ENCODE measurements at regions not wholly inside any gene's neighbourhood (a gene's known extent, or its start where the extent isn't known, plus 50 kb on each side); places are given as distances from the start of the nearest gene placed in this dataset.

- no peak overlapping the region for H3K27ac ChIP-seq (ENCODE audit: low read depth, low read length)
- no peak overlapping the region for H3K9ac ChIP-seq (ENCODE audit: low read depth in 1 of 2, low read length in 2 of 2)
- no peaks in the 10 kb centered on the region for H3K9me3 ChIP-seq (ENCODE audit: control insufficient read depth in 1 of 2, low read length in 2 of 2)
- H3K36me3 ChIP-seq (ENCODE audit: control insufficient read depth in 1 of 2, insufficient read depth in 2 of 2, low read length in 2 of 2): no peaks in the 10 kb centered on the region
- H3K4me1 ChIP-seq (ENCODE audit: control insufficient read depth in 1 of 2, insufficient read depth in 2 of 2, low read length in 2 of 2): no peaks in the 10 kb centered on the region
- H3K27me3 ChIP-seq (ENCODE audit: control insufficient read depth in 1 of 2, insufficient read depth in 2 of 2, low read length in 2 of 2): no peaks in the 10 kb centered on the region
- no peak overlapping the region for H3K4me3 ChIP-seq (ENCODE audit: low read depth in 1 of 2, low read length in 2 of 2)
These were observed 84.1 kb downstream of the SEC61G start for GRCh38 chr7:54674891-54675290.

- Histone ChIP-seq H3K36me3 (ENCODE audit: control insufficient read depth in 1 of 2, insufficient read depth in 2 of 2, low read length in 2 of 2) (no peaks in the 10 kb centered on the region), H3K4me3 (ENCODE audit: low read depth in 1 of 2, low read length in 2 of 2) (no peak overlapping the region), H3K9ac (ENCODE audit: low read depth in 1 of 2, low read length in 2 of 2) (no peak overlapping the region), H3K4me1 (ENCODE audit: control insufficient read depth in 1 of 2, insufficient read depth in 2 of 2, low read length in 2 of 2) (no peaks in the 10 kb centered on the region), H3K27ac (ENCODE audit: low read depth, low read length) (no peak overlapping the region), H3K9me3 (ENCODE audit: control insufficient read depth in 1 of 2, low read length in 2 of 2) (peaks cover 0 to 3% of the 10 kb centered on the region in 2 donors), H3K27me3 (ENCODE audit: control insufficient read depth in 1 of 2, insufficient read depth in 2 of 2, low read length in 2 of 2) (no peaks in the 10 kb centered on the region)
These were observed 86.5 kb downstream of the SEC61G start for GRCh38 chr7:54672519-54672918.

- Histone ChIP-seq H3K9me3 (ENCODE audit: control insufficient read depth in 1 of 2, low read length in 2 of 2) (peaks cover 0 to 3% of the 10 kb centered on the region in 2 donors), H3K27me3 (ENCODE audit: control insufficient read depth in 1 of 2, insufficient read depth in 2 of 2, low read length in 2 of 2) (peaks cover 14 to 20% of the 10 kb centered on the region in 2 donors), H3K4me3 (ENCODE audit: low read depth in 1 of 2, low read length in 2 of 2) (peak overlapping the region; percentile 56 to 63), H3K27ac (ENCODE audit: low read depth, low read length) (no peak overlapping the region), H3K9ac (ENCODE audit: low read depth in 1 of 2, low read length in 2 of 2) (no peak overlapping the region), H3K4me1 (ENCODE audit: control insufficient read depth in 1 of 2, insufficient read depth in 2 of 2, low read length in 2 of 2) (peaks cover 0 to 10% of the 10 kb centered on the region in 2 donors), H3K36me3 (ENCODE audit: control insufficient read depth in 1 of 2, insufficient read depth in 2 of 2, low read length in 2 of 2) (no peaks in the 10 kb centered on the region)
These were observed 94.5 kb downstream of the SEC61G start for GRCh38 chr7:54664235-54665228.

GRCh38 chr7:54663603-54664234 lies 95.3 kb downstream of the SEC61G start:
- Histone ChIP-seq H3K4me1 (ENCODE audit: control insufficient read depth in 1 of 2, insufficient read depth in 2 of 2, low read length in 2 of 2) (peaks cover 0 to 10% of the 10 kb centered on the region in 2 donors), H3K27ac (ENCODE audit: low read depth, low read length) (no peak overlapping the region), H3K9ac (ENCODE audit: low read depth in 1 of 2, low read length in 2 of 2) (no peak overlapping the region), H3K9me3 (ENCODE audit: control insufficient read depth in 1 of 2, low read length in 2 of 2) (no peaks in the 10 kb centered on the region), H3K36me3 (ENCODE audit: control insufficient read depth in 1 of 2, insufficient read depth in 2 of 2, low read length in 2 of 2) (no peaks in the 10 kb centered on the region), H3K4me3 (ENCODE audit: low read depth in 1 of 2, low read length in 2 of 2) (peak overlapping the region; percentile 56 to 63), H3K27me3 (ENCODE audit: control insufficient read depth in 1 of 2, insufficient read depth in 2 of 2, low read length in 2 of 2) (peaks cover 14 to 20% of the 10 kb centered on the region in 2 donors)

GRCh38 chr7:54663186-54663585 lies 95.8 kb downstream of the SEC61G start:
- Histone ChIP-seq H3K36me3 (ENCODE audit: control insufficient read depth in 1 of 2, insufficient read depth in 2 of 2, low read length in 2 of 2) (no peaks in the 10 kb centered on the region), H3K4me1 (ENCODE audit: control insufficient read depth in 1 of 2, insufficient read depth in 2 of 2, low read length in 2 of 2) (peaks cover 0 to 10% of the 10 kb centered on the region in 2 donors), H3K9me3 (ENCODE audit: control insufficient read depth in 1 of 2, low read length in 2 of 2) (no peaks in the 10 kb centered on the region), H3K4me3 (ENCODE audit: low read depth in 1 of 2, low read length in 2 of 2) (no peak overlapping the region), H3K27me3 (ENCODE audit: control insufficient read depth in 1 of 2, insufficient read depth in 2 of 2, low read length in 2 of 2) (peaks cover 14 to 20% of the 10 kb centered on the region in 2 donors), H3K9ac (ENCODE audit: low read depth in 1 of 2, low read length in 2 of 2) (no peak overlapping the region), H3K27ac (ENCODE audit: low read depth, low read length) (no peak overlapping the region)

GRCh38 chr7:54662701-54663100 lies 96.3 kb downstream of the SEC61G start:
- H3K27ac ChIP-seq (ENCODE audit: low read depth, low read length): no peak overlapping the region
- no peak overlapping the region for H3K9ac ChIP-seq (ENCODE audit: low read depth in 1 of 2, low read length in 2 of 2)
- peaks cover 0 to 10% of the 10 kb centered on the region in 2 donors for H3K4me1 ChIP-seq (ENCODE audit: control insufficient read depth in 1 of 2, insufficient read depth in 2 of 2, low read length in 2 of 2)
- H3K4me3 ChIP-seq (ENCODE audit: low read depth in 1 of 2, low read length in 2 of 2): no peak overlapping the region
- peaks cover 14 to 20% of the 10 kb centered on the region in 2 donors for H3K27me3 ChIP-seq (ENCODE audit: control insufficient read depth in 1 of 2, insufficient read depth in 2 of 2, low read length in 2 of 2)
- H3K9me3 ChIP-seq (ENCODE audit: control insufficient read depth in 1 of 2, low read length in 2 of 2): no peaks in the 10 kb centered on the region
- H3K36me3 ChIP-seq (ENCODE audit: control insufficient read depth in 1 of 2, insufficient read depth in 2 of 2, low read length in 2 of 2): no peaks in the 10 kb centered on the region

- Histone ChIP-seq H3K27me3 (ENCODE audit: control insufficient read depth in 1 of 2, insufficient read depth in 2 of 2, low read length in 2 of 2) (no peaks in the 10 kb centered on the region), H3K4me1 (ENCODE audit: control insufficient read depth in 1 of 2, insufficient read depth in 2 of 2, low read length in 2 of 2) (no peaks in the 10 kb centered on the region), H3K9me3 (ENCODE audit: control insufficient read depth in 1 of 2, low read length in 2 of 2) (no peaks in the 10 kb centered on the region), H3K4me3 (ENCODE audit: low read depth in 1 of 2, low read length in 2 of 2) (no peak overlapping the region), H3K27ac (ENCODE audit: low read depth, low read length) (no peak overlapping the region), H3K9ac (ENCODE audit: low read depth in 1 of 2, low read length in 2 of 2) (no peak overlapping the region), H3K36me3 (ENCODE audit: control insufficient read depth in 1 of 2, insufficient read depth in 2 of 2, low read length in 2 of 2) (no peaks in the 10 kb centered on the region)
These were observed 105.1 kb downstream of the SEC61G start for GRCh38 chr7:54653905-54654304.

- no peaks in the 10 kb centered on the region for H3K36me3 ChIP-seq (ENCODE audit: control insufficient read depth in 1 of 2, insufficient read depth in 2 of 2, low read length in 2 of 2)
- H3K4me1 ChIP-seq (ENCODE audit: control insufficient read depth in 1 of 2, insufficient read depth in 2 of 2, low read length in 2 of 2): no peaks in the 10 kb centered on the region
- no peaks in the 10 kb centered on the region for H3K9me3 ChIP-seq (ENCODE audit: control insufficient read depth in 1 of 2, low read length in 2 of 2)
- no peak overlapping the region for H3K27ac ChIP-seq (ENCODE audit: low read depth, low read length)
- no peaks in the 10 kb centered on the region for H3K27me3 ChIP-seq (ENCODE audit: control insufficient read depth in 1 of 2, insufficient read depth in 2 of 2, low read length in 2 of 2)
- no peak overlapping the region for H3K4me3 ChIP-seq (ENCODE audit: low read depth in 1 of 2, low read length in 2 of 2)
- H3K9ac ChIP-seq (ENCODE audit: low read depth in 1 of 2, low read length in 2 of 2): no peak overlapping the region
These were observed 100.9 kb downstream of the VSTM2A start for GRCh38 chr7:54643064-54643463.

GRCh38 chr7:54637712-54638396 lies 95.7 kb downstream of the VSTM2A start:
- Histone ChIP-seq H3K9me3 (ENCODE audit: control insufficient read depth in 1 of 2, low read length in 2 of 2) (no peaks in the 10 kb centered on the region), H3K4me3 (ENCODE audit: low read depth in 1 of 2, low read length in 2 of 2) (no peak overlapping the region), H3K27ac (ENCODE audit: low read depth, low read length) (no peak overlapping the region), H3K27me3 (ENCODE audit: control insufficient read depth in 1 of 2, insufficient read depth in 2 of 2, low read length in 2 of 2) (no peaks in the 10 kb centered on the region), H3K4me1 (ENCODE audit: control insufficient read depth in 1 of 2, insufficient read depth in 2 of 2, low read length in 2 of 2) (no peaks in the 10 kb centered on the region), H3K36me3 (ENCODE audit: control insufficient read depth in 1 of 2, insufficient read depth in 2 of 2, low read length in 2 of 2) (no peaks in the 10 kb centered on the region), H3K9ac (ENCODE audit: low read depth in 1 of 2, low read length in 2 of 2) (no peak overlapping the region)

- Histone ChIP-seq H3K4me1 (ENCODE audit: control insufficient read depth in 1 of 2, insufficient read depth in 2 of 2, low read length in 2 of 2) (no peaks in the 10 kb centered on the region), H3K27ac (ENCODE audit: low read depth, low read length) (no peak overlapping the region), H3K27me3 (ENCODE audit: control insufficient read depth in 1 of 2, insufficient read depth in 2 of 2, low read length in 2 of 2) (no peaks in the 10 kb centered on the region), H3K9ac (ENCODE audit: low read depth in 1 of 2, low read length in 2 of 2) (no peak overlapping the region), H3K4me3 (ENCODE audit: low read depth in 1 of 2, low read length in 2 of 2) (no peak overlapping the region), H3K36me3 (ENCODE audit: control insufficient read depth in 1 of 2, insufficient read depth in 2 of 2, low read length in 2 of 2) (no peaks in the 10 kb centered on the region), H3K9me3 (ENCODE audit: control insufficient read depth in 1 of 2, low read length in 2 of 2) (no peaks in the 10 kb centered on the region)
These were observed 90.5 kb downstream of the VSTM2A start for GRCh38 chr7:54632696-54633095.
